ENCODE measurements at regions not wholly inside any gene's neighbourhood (a gene's known extent, or its start where the extent isn't known, plus 50 kb on each side); places are given as distances from the start of the nearest gene placed in this dataset.

DNA sequence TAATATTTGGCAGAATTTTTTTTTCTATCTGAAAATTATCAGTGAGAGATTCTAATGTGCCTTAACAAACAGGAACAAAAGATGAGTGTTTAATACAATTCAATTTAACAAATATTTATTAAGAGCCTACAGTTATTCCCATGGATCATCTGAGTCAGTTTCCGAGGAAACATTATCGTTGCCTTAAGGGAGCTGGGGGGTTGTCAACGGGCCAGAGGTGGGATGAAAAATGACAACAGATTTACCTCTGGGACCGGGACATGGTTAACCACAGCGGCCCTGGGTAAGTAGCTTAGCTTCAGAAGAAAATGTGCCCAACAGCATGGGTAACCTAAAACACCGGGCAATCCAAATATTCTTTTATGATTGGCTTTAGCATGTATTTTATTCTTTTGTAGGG, 113.6 kb downstream of the DAD1 start:
- TF ChIP-seq BHLHE40 (IDR thresholded peaks at IDR 0.05; ENCODE audit: borderline replicate concordance), result no peak
- no peak for TF ChIP-seq NFRKB (IDR thresholded peaks at IDR 0.05)
- no peak for TF ChIP-seq FOXA1 (IDR thresholded peaks at IDR 0.05)

All from HEK293T (cell line).